A673 (cell line): ENCODE measurements at regions not wholly inside any gene's neighbourhood (a gene's known extent, or its start where the extent isn't known, plus 50 kb on each side); places are given as distances from the start of the nearest gene placed in this dataset.

ENCODE experiments used
- BruUV-seq: library from RNA; stranded (reverse); fragments of 400-500 nt; replicated peaks from 2 replicates; lab custom pipeline; 2021; lab: Mats Ljungman, UMichigan
- CTCF ChIA-PET: fragments of 300-600 bp; sonication (Branson Sonifier 250); formaldehyde crosslinking; loops from one replicate; lab custom pipeline; 2022; ENCODE audit warnings: antibody characterized with exemption; lab: Charles Lee
- POLR2A ChIA-PET: fragments of 300-600 bp; sonication (Branson Sonifier 250); formaldehyde crosslinking; loops from one replicate; lab custom pipeline; 2022; ENCODE audit warnings: antibody characterized with exemption; ENCODE audit not compliant: low non-redundant PET; lab: Charles Lee
- DNase-seq: peaks from one replicate; pipeline ENCODE4 v3.0.0-alpha.2; 2015; ENCODE audit warnings: low spot score
- H3K27ac ChIP-seq: fragments of 200-600 bp; sonication (generic); 2 replicates; pipeline ENCODE4 v1.5.1; 2016; ENCODE audit warnings: mixed run types, low read depth, mild to moderate bottlenecking, mixed read lengths, antibody characterized with exemption, low read length; ENCODE audit not compliant: poor library complexity, severe bottlenecking
- H3K27me3 ChIP-seq: fragments of 200-600 bp; sonication (generic); replicated peaks from 2 replicates; pipeline ENCODE4 v1.6.1; 2017; ENCODE audit warnings: mixed run types, low read depth, mild to moderate bottlenecking, mixed read lengths, antibody characterized with exemption, low read length; ENCODE audit not compliant: insufficient read depth, poor library complexity
- H3K36me3 ChIP-seq: fragments of 200-600 bp; sonication (generic); 2 replicates; pipeline ENCODE4 v1.6.1; 2016; ENCODE audit warnings: mixed run types, mild to moderate bottlenecking, mixed read lengths, antibody characterized with exemption, low read length; ENCODE audit not compliant: insufficient read depth, poor library complexity, severe bottlenecking
- H3K4me1 ChIP-seq: fragments of 200-600 bp; sonication (generic); 2 replicates; pipeline ENCODE4 v1.6.1; 2017; ENCODE audit warnings: mixed run types, mild to moderate bottlenecking, mixed read lengths, antibody characterized with exemption, low read length; ENCODE audit not compliant: insufficient read depth, poor library complexity, severe bottlenecking
- H3K4me3 ChIP-seq: fragments of 200-600 bp; sonication (generic); 2 replicates; pipeline ENCODE4 v1.5.1; 2016; ENCODE audit warnings: low read depth, mixed run types, mild to moderate bottlenecking, mixed read lengths, low read length; ENCODE audit not compliant: poor library complexity, severe bottlenecking
- H3K9me3 ChIP-seq: fragments of 200-600 bp; sonication (generic); 2 replicates; pipeline ENCODE4 v1.6.1; 2016; ENCODE audit warnings: mixed run types, low read depth, mild to moderate bottlenecking, mixed read lengths, antibody characterized with exemption, low read length; ENCODE audit not compliant: poor library complexity, severe bottlenecking
- CTCF ChIP-seq: fragments of 300-800, 200-600 bp; sonication (generic); conservative IDR thresholded peaks from 2 replicates; pipeline ENCODE4 v1.5.1; 2017; ENCODE audit warnings: low read depth, mild to moderate bottlenecking, antibody characterized with exemption, low read length, moderate library complexity, mixed read lengths
- EZH2 ChIP-seq: fragments of 200-600 bp; sonication (generic); IDR thresholded peaks from 2 replicates; pipeline ENCODE4 v1.6.1; 2017; ENCODE audit warnings: borderline replicate concordance, low read depth, mild to moderate bottlenecking, mixed read lengths, antibody characterized with exemption, low read length; ENCODE audit not compliant: poor library complexity, severe bottlenecking
- intact Hi-C: fragments of 100-400 bp; cut with micrococcal nuclease; formaldehyde crosslinking; loops from one replicate; pipeline ENCODE4 v1.10.0; 2022; ENCODE audit not compliant: unreplicated experiment

GRCh38 chr11:87866951-87867350 lies 308.3 kb downstream of the RAB38 start:
- POLR2A ChIA-PET: no interaction called here
- H3K9me3 ChIP-seq: no peaks in the 10 kb centered on the region
- H3K4me3 ChIP-seq: no peak overlapping the region
- no peaks in the 10 kb centered on the region for H3K36me3 ChIP-seq
- no TSS peak for BruUV-seq
- H3K27ac ChIP-seq: no peak overlapping the region
- no peaks in the 10 kb centered on the region for H3K4me1 ChIP-seq
- intact Hi-C loops: no loop called here
- no peak for DNase-seq
- TF ChIP-seq EZH2 (no peak), CTCF (no peak)
- CTCF ChIA-PET: interaction anchor here (0.5 kb wide), 1 partner anchor 139 kb away, joined by 4 read pairs; no protein-coding TSS in a partner anchor
- no peaks in the 10 kb centered on the region for H3K27me3 ChIP-seq

- no peak for DNase-seq
- POLR2A ChIA-PET: no interaction called here
- no TSS peak for BruUV-seq
- Histone ChIP-seq H3K36me3 (no peaks in the 10 kb centered on the region), H3K27ac (no peak overlapping the region), H3K27me3 (no peaks in the 10 kb centered on the region), H3K4me1 (no peaks in the 10 kb centered on the region), H3K9me3 (no peaks in the 10 kb centered on the region), H3K4me3 (no peak overlapping the region)
- intact Hi-C loops: no loop called here
- CTCF ChIA-PET: no interaction called here
- no peak for TF ChIP-seq EZH2
- TF ChIP-seq CTCF: no peak
Observed at GRCh38 chr11:87861030-87861429, 314.2 kb downstream of the RAB38 start.

GRCh38 chr11:87859636-87860035 lies 315.6 kb downstream of the RAB38 start:
- BruUV-seq: no TSS peak
- no peak overlapping the region for H3K4me3 ChIP-seq
- POLR2A ChIA-PET: no interaction called here
- no peak for TF ChIP-seq EZH2
- no peak for TF ChIP-seq CTCF
- H3K36me3 ChIP-seq: no peaks in the 10 kb centered on the region
- no peaks in the 10 kb centered on the region for H3K9me3 ChIP-seq
- CTCF ChIA-PET: no interaction called here
- H3K4me1 ChIP-seq: no peaks in the 10 kb centered on the region
- H3K27ac ChIP-seq: no peak overlapping the region
- H3K27me3 ChIP-seq: no peaks in the 10 kb centered on the region
- peak; percentile 8 for DNase-seq
- intact Hi-C loops: no loop called here
